ENCODE measurements at regions not wholly inside any gene's neighbourhood (a gene's known extent, or its start where the extent isn't known, plus 50 kb on each side); places are given as distances from the start of the nearest gene placed in this dataset.

- DNase-seq (ENCODE audit: low spot score), result no peak
Observed at GRCh38 chr3:106692624-106693023, 684.6 kb upstream of the CCDC54 start.

- no peak for DNase-seq (ENCODE audit: low spot score)
Observed at GRCh38 chr3:106699122-106699521, 678.1 kb upstream of the CCDC54 start.

GRCh38 chr3:106700981-106701380, 676.3 kb upstream of the CCDC54 start:
- no peak for DNase-seq (ENCODE audit: low spot score)

GRCh38 chr3:106703524-106703923, 673.7 kb upstream of the CCDC54 start:
- no peak for DNase-seq (ENCODE audit: low spot score)

GRCh38 chr3:106707347-106707746, 669.9 kb upstream of the CCDC54 start:
- DNase-seq (ENCODE audit: low spot score), result no peak

GRCh38 chr3:106710596-106710995, 666.6 kb upstream of the CCDC54 start:
- DNase-seq (ENCODE audit: low spot score), result no peak

- no peak for DNase-seq (ENCODE audit: low spot score)
Observed at GRCh38 chr3:106711650-106712049, 665.6 kb upstream of the CCDC54 start.

- DNase-seq (ENCODE audit: low spot score), result no peak
Observed at GRCh38 chr3:106714400-106714799, 662.8 kb upstream of the CCDC54 start.

- no peak for DNase-seq (ENCODE audit: low spot score)
Observed at GRCh38 chr3:106715286-106715685, 662.0 kb upstream of the CCDC54 start.

GRCh38 chr3:106717178-106717780, 660.0 kb upstream of the CCDC54 start:
- no peak for DNase-seq (ENCODE audit: low spot score)

- no peak for DNase-seq (ENCODE audit: low spot score)
Observed at GRCh38 chr3:106719077-106719476, 658.2 kb upstream of the CCDC54 start.

GRCh38 chr3:106719583-106719982, 657.7 kb upstream of the CCDC54 start:
- DNase-seq (ENCODE audit: low spot score), result no peak

- DNase-seq (ENCODE audit: low spot score), result no peak
Observed at GRCh38 chr3:106720510-106720909, 656.7 kb upstream of the CCDC54 start.

GRCh38 chr3:106725566-106725965, 651.7 kb upstream of the CCDC54 start:
- DNase-seq (ENCODE audit: low spot score), result no peak

- DNase-seq (ENCODE audit: low spot score), result no peak
Observed at GRCh38 chr3:106728315-106729098, 648.7 kb upstream of the CCDC54 start.

- DNase-seq (ENCODE audit: low spot score), result no peak
Observed at GRCh38 chr3:106729481-106729880, 647.8 kb upstream of the CCDC54 start.

- no peak for DNase-seq (ENCODE audit: low spot score)
Observed at GRCh38 chr3:106731230-106731629, 646.0 kb upstream of the CCDC54 start.

- no peak for DNase-seq (ENCODE audit: low spot score)
Observed at GRCh38 chr3:106734712-106735111, 642.5 kb upstream of the CCDC54 start.

- DNase-seq (ENCODE audit: low spot score), result no peak
Observed at GRCh38 chr3:106737265-106737664, 640.0 kb upstream of the CCDC54 start.

- DNase-seq (ENCODE audit: low spot score), result no peak
Observed at GRCh38 chr3:106740116-106740515, 637.1 kb upstream of the CCDC54 start.

- DNase-seq (ENCODE audit: low spot score), result no peak
Observed at GRCh38 chr3:106745344-106746168, 631.7 kb upstream of the CCDC54 start.

- DNase-seq (ENCODE audit: low spot score), result no peak
Observed at GRCh38 chr3:106746286-106746685, 631.0 kb upstream of the CCDC54 start.
